ENCODE measurements at regions not wholly inside any gene's neighbourhood (a gene's known extent, or its start where the extent isn't known, plus 50 kb on each side); places are given as distances from the start of the nearest gene placed in this dataset.
A peak's percentile ranks its signal among the peaks of the same experiment; 100 is the strongest.
"Not testable (repeated sequence)": the region's sequence is repeated elsewhere in the genome, so short reads cannot be mapped to it uniquely, and the experiment has no call there.

DNA sequence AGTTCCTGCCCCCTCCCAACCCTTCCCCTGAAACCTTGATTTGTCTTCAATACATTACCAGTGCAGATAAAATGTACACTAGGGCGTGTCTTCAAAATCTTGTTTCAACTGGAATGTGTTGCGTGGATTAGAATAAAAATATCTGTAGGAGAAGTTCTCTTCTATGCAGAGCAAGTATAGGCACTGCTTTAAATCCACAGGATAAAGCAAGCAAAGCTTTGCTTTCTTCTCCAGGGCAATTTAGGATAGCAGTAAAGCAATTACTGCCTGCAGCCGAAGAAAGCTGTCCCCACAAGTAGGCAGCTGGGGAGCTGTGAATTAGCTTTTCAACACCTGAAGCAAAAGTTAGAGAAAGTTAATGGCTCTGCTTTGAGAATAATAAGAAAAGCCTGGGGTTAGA lies 329.7 kb upstream of the KCNMB2 start:
- Mint-ChIP-seq H3K4me1 (peaks cover 39% of the 10 kb centered on the region), H3K9me3 (peaks cover 5% of the 10 kb centered on the region; the same call in 1 of the 2 replicates), H3K36me3 (no peaks in the 10 kb centered on the region), H3K27ac (no peak overlapping the region), H3K4me3 (no peak overlapping the region), H3K27me3 (ENCODE audit: low read depth) (no peaks in the 10 kb centered on the region)
- ChIA-PET POLR2A (no interaction called here), CTCF (no interaction called here)
- DNase-seq (ENCODE audit: low spot score) (no peak), ATAC-seq (peak; percentile 48)
- TF ChIP-seq KAT7 (CRISPR knock-in tag; IDR thresholded peaks at IDR 0.05; ENCODE audit: borderline replicate concordance) (no peak), TP53 (CRISPR knock-in tag; IDR thresholded peaks at IDR 0.05) (no peak), ZNF219 (CRISPR knock-in tag; IDR thresholded peaks at IDR 0.05; ENCODE audit: borderline replicate concordance) (no peak), ZNF396 (CRISPR knock-in tag; IDR thresholded peaks at IDR 0.05; ENCODE audit: borderline replicate concordance) (no peak), FOXJ3 (CRISPR knock-in tag; IDR thresholded peaks at IDR 0.05; ENCODE audit: borderline replicate concordance) (no peak), HMGA2 (CRISPR knock-in tag; IDR thresholded peaks at IDR 0.05) (no peak), GRHL2 (CRISPR knock-in tag; IDR thresholded peaks at IDR 0.05; ENCODE audit: insufficient replicate concordance, severe bottlenecking) (no peak)
- TF ChIP-seq, protein P1, sequence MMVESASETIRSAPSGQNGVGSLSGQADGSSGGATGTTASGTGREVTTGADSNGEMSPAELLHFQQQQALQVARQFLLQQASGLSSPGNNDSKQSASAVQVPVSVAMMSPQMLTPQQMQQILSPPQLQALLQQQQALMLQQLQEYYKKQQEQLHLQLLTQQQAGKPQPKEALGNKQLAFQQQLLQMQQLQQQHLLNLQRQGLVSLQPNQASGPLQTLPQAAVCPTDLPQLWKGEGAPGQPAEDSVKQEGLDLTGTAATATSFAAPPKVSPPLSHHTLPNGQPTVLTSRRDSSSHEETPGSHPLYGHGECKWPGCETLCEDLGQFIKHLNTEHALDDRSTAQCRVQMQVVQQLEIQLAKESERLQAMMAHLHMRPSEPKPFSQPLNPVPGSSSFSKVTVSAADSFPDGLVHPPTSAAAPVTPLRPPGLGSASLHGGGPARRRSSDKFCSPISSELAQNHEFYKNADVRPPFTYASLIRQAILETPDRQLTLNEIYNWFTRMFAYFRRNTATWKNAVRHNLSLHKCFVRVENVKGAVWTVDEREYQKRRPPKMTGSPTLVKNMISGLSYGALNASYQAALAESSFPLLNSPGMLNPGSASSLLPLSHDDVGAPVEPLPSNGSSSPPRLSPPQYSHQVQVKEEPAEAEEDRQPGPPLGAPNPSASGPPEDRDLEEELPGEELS (CRISPR knock-in tag; IDR thresholded peaks at IDR 0.05): no peak
- TF ChIP-seq, protein P2, sequence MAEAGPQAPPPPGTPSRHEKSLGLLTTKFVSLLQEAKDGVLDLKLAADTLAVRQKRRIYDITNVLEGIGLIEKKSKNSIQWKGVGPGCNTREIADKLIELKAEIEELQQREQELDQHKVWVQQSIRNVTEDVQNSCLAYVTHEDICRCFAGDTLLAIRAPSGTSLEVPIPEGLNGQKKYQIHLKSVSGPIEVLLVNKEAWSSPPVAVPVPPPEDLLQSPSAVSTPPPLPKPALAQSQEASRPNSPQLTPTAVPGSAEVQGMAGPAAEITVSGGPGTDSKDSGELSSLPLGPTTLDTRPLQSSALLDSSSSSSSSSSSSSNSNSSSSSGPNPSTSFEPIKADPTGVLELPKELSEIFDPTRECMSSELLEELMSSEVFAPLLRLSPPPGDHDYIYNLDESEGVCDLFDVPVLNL (CRISPR knock-in tag; IDR thresholded peaks at IDR 0.05; ENCODE audit: borderline replicate concordance, low read depth): no peak
- TF ChIP-seq, protein P3, sequence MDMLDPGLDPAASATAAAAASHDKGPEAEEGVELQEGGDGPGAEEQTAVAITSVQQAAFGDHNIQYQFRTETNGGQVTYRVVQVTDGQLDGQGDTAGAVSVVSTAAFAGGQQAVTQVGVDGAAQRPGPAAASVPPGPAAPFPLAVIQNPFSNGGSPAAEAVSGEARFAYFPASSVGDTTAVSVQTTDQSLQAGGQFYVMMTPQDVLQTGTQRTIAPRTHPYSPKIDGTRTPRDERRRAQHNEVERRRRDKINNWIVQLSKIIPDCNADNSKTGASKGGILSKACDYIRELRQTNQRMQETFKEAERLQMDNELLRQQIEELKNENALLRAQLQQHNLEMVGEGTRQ (CRISPR knock-in tag; IDR thresholded peaks at IDR 0.05): no peak

DNA sequence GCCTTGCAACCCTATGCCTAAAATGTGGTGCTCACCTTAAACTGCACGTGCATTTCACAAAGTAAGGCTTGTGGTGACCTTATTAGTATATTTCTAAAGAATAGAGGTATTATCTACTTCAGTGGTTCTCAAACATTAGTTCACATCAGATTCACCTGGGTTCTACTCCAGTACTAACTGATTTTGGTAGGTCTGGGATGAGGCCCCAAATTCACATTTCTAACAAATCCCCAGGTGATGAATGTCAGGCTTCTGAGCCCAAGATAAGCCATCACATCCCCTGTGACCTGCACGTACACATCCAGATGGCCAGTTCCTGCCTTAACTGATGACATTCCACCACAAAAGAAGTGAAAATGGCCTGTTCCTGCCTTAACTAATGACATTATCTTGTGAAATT lies 329.1 kb upstream of the KCNMB2 start:
- CTCF ChIA-PET; POLR2A ChIA-PET; H3K36me3 Mint-ChIP-seq; H3K4me3 Mint-ChIP-seq; H3K27me3 Mint-ChIP-seq (ENCODE audit: low read depth); DNase-seq (ENCODE audit: low spot score); H3K27ac Mint-ChIP-seq; H3K9me3 Mint-ChIP-seq; ATAC-seq: not testable (repeated sequence)
- H3K4me1 Mint-ChIP-seq: peaks cover 39% of the 10 kb centered on the region

DNA sequence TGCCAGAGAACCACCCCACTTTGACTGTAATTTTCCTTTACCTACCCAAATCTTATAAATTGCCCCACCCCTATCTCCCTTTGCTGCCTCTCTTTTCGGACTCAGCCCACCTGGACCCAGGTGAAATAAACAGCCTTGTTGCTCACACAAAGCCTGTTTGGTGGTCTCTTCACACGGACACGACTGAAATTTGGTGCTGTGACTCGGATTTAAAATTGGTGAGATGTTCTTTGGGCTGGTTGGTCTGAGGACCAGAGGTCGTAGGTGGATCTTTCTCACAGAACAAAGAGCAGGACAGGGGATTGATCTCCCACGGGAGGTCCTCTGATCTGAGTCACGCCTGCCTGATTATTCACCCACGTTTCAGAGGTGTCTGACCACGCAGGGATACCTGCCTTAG lies 328.6 kb upstream of the KCNMB2 start:
- H3K4me3 Mint-ChIP-seq; H3K9me3 Mint-ChIP-seq; POLR2A ChIA-PET; DNase-seq (ENCODE audit: low spot score); ATAC-seq; H3K36me3 Mint-ChIP-seq; H3K27me3 Mint-ChIP-seq (ENCODE audit: low read depth); CTCF ChIA-PET: not testable (repeated sequence)
- Mint-ChIP-seq H3K4me1 (peaks cover 39% of the 10 kb centered on the region), H3K27ac (peak overlapping the region; percentile 15; the same call in 1 of the 2 replicates)

DNA sequence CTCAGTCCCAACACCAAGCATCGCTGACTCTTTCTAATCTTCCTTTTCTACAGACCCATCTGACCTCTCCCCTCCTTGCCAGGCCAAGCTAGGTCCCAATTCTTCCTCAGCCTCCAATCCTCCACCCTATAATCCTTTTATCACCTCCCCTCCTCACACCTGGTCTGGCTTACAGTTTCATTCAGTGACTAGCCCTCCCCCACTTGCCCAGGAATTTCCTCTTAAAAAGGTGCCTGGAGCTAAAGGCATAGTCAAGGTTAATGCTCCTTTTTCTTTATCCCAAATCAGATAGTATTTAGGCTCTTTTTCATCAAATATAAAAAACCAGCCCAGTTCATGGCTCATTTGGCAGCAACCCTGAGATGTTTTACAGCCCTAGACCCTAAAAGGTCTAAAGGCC lies 327.1 kb upstream of the KCNMB2 start:
- H3K4me3 Mint-ChIP-seq; CTCF ChIA-PET; DNase-seq (ENCODE audit: low spot score): not testable (repeated sequence)

DNA sequence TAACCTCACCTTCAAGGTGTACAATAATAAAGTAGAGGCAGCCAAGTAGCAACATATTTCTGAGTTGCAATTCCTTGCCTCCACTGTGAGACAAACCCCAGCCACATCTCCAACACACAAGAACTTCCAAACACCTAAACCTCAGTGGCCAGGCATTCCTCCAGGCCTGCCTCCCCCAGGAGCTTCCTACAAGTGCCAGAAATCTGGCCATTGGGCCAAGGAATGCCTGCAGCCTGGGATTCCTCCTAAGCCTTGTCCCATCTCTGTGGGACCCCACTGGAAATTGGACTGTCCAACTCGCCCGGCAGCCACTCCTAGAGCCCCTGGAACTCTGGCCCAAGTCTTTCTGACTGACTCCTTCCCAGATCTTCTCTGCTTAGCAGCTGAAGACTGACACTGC lies 326.6 kb upstream of the KCNMB2 start:
- H3K4me3 Mint-ChIP-seq; ATAC-seq; POLR2A ChIA-PET; H3K27me3 Mint-ChIP-seq (ENCODE audit: low read depth); CTCF ChIA-PET; DNase-seq (ENCODE audit: low spot score); H3K27ac Mint-ChIP-seq; H3K9me3 Mint-ChIP-seq; H3K36me3 Mint-ChIP-seq: not testable (repeated sequence)
- peaks cover 43% of the 10 kb centered on the region for H3K4me1 Mint-ChIP-seq

More for the DNA sequence above, 327.1 kb upstream of the KCNMB2 start:
- H3K4me1 Mint-ChIP-seq: peaks cover 39% of the 10 kb centered on the region
- H3K36me3 Mint-ChIP-seq; POLR2A ChIA-PET; H3K9me3 Mint-ChIP-seq; H3K27me3 Mint-ChIP-seq (ENCODE audit: low read depth); ATAC-seq: not testable (repeated sequence)
- peak overlapping the region; percentile 2; the same call in 1 of the 2 replicates for H3K27ac Mint-ChIP-seq

DNA sequence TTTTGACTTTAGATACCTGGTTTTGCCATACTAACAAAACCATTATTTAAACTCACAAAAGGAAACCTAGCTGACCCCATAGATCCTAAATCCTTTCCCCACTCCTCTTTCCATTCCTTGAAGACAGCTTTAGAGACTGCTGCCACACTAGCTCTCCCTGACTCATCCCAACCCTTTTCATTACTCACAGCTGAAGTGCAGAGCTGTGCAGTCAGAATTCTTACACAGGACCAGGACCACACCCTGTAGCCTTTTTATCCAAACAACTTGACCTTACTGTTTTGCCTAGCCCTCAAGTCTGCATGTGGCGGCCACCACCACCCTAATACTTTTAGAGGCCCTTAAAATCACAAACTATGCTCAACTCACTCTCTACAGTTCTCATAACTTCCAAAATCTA lies 325.1 kb upstream of the KCNMB2 start:
- CTCF ChIA-PET; H3K27ac Mint-ChIP-seq; POLR2A ChIA-PET; ATAC-seq; H3K4me3 Mint-ChIP-seq; DNase-seq (ENCODE audit: low spot score); H3K36me3 Mint-ChIP-seq; H3K27me3 Mint-ChIP-seq (ENCODE audit: low read depth); H3K9me3 Mint-ChIP-seq: not testable (repeated sequence)
- H3K4me1 Mint-ChIP-seq: peaks cover 41% of the 10 kb centered on the region
